Pons (tissue), 1 donor: ENCODE measurements at regions not wholly inside any gene's neighbourhood (a gene's known extent, or its start where the extent isn't known, plus 50 kb on each side); places are given as distances from the start of the nearest gene placed in this dataset.

Experiments used
- DNase-seq: peaks from one replicate; pipeline ENCODE4 v3.0.0-alpha.2; 2016; ENCODE audit warnings: low spot score

DNA sequence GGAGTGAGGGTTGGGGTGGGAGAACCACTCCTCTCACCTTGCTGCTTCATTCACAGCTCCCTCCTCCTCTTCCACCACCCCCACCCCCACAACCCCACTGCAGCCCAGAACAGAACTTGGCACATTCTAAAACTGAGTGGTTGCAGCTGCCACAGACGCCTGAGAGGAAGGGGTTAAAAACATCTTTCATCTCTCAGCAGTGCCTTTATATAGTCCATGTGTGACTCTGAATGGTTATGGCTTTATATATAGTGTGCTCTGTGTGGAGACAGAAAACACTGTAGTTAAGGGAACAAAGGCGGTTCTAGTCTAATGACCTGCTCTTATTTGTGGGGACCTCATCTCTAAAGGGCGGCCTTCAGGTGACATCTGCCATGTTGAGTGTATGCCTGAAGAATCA, 144.8 kb downstream of the BCOR start:
- DNase-seq, result no peak

DNA sequence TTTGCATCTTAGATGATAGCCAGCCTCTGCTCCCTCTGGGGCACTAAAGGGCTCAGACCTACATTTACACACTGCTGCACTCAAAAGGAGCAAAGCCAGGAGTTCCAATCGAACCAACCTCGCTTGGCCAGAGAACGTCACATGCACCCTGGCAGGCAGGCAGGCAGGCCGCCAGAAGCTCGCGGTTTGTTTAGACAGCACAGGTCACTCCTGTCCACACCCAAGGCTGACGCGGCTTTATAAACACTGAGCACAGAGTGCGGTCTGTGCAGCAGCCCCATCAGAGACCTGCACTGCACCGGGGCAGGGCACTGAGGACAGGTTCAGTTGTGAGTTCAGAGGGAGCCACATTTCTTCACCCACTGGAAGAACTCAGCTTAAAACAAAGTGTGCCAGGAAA, 143.9 kb downstream of the BCOR start:
- DNase-seq, result no peak

DNA sequence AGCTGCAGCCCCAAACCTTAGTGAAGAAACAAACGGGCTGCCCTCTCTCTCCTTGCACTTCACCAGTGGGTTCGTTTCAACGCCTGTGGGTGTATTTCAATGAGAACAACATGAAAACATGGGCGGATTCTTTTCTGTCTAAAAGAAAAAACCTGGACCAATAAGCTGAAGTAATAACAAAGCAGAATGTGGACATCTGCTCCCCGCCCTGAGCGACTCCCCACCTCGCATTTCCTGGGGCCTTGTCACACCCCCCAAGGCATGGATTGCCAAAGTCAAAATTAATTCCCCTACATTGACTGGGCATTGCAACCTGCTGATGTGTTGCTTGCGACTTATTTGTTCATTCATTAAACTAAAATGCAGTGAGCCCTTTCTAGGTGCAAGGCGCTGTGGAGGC, 142.9 kb downstream of the BCOR start:
- no peak for DNase-seq

DNA sequence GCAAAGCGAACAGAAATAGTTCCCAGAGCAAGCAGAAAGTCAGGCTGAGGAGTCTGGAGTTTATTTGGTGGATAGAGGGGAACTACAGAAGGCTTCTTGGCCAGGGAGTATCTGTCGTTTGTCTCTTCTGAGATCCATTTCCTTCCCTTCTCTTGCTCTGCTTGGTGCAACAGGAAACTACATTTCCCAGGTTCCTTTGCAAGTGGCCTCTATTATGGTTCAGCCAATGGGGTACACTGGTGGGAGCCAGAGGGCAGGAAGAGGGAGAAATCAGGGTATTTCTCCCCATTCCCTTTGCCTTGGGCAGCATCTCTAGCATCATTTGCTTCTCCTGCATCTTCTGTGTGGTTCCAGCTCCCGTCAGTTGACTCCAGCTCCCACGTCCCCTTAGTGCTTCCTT, 142.1 kb downstream of the BCOR start:
- no peak for DNase-seq

DNA sequence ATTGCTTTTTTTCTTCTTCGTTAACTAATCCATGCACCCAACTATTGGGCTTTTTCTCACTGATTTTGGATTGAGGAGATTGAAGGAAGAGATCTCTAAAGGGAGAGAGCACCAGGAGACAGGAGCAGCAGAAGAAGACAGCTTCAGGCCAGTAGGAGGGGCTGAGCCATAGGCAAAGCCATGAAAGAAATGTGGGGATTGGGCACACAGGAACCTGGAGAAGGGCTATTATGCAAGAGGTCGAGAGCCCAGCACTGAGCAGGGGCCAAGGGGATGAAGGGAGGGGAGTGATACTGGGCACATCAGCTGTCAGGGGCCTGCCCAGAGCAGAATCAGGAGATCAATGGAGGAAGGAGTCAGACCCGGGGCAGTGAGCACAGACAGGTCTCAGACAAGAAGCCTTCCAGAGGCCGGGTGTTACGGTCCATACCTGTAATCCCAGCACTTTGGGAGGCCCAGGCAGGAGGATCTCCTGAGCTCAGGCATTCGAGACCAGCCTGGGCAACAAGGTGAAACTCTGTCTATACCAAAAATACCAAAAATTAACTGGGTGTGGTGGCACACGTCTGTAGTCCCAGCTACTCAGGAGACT, 140.9 kb downstream of the BCOR start:
- DNase-seq, result no peak

DNA sequence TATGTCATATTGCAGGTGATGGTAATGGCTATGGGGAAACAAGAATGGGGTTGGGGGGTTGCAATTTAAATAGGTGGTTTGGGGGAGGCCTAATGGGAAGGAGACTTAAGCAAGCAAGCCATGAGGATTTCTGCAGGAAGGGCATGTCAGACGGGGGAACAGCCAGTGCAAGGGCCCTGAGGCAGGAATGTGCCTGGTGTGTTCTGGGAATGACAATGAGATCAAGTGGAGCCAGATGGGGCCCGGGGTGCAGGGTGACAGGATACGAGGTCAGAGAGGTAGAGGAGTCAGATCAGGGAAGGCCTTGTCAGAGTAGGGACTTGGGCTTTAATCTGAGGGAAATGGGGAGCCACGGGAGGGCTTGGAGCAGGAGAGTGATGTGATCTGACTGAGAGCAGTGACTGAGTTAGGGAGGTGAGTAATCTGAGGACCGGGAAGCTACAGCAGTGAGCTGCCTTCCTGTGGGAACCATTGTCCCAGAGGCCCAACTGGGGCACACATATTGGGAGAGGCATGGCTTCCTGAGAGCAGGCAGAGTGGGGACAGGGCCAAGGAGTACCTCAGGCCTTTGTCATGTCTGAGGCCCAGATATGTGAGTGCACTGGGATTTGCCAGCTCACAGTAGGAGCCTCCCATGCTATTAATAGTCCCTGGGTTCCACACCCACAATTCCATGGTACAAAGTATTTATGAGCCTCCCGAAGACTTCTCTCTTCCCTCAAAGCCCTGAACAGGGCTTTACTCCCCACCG, 139.8 kb downstream of the BCOR start:
- DNase-seq, result no peak

DNA sequence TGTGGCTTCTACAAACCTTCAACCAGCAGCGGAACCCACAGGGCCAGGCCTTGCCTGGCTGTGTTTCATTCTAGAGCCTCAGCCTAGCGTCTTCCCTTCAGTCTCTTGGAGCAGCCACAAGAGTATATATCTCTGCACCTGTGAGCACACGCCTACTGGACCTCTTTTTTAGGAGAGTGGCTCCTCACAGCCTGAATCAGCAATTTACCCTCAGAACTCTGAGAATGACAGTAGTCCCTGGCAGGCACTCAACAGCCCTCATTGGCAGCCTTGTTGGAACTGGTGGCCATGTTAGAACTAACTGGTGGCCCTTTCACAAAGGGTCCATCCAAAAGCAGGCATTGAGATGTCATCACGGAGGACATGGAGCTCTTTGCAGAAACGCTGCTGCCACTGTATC, 138.9 kb downstream of the BCOR start:
- no peak for DNase-seq

DNA sequence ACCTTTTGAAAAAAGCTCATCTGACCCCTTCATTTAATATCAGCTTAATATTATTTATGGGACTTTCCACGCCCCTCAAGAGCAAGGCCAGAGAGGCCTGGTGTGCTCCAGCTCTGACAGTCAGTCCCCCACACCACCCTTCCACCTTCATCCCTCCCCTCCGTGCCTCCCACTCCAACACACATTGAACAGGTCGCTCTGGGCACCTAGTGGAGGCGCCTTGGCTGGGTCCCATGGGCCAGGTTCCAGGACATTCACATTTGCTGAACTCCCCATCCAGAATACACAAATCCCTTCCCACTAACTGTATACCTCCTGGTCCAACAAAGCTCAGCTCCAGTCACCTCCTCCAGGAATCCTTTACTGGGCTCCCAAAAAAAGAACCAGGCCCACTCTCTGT, 137.5 kb downstream of the BCOR start:
- no peak for DNase-seq

DNA sequence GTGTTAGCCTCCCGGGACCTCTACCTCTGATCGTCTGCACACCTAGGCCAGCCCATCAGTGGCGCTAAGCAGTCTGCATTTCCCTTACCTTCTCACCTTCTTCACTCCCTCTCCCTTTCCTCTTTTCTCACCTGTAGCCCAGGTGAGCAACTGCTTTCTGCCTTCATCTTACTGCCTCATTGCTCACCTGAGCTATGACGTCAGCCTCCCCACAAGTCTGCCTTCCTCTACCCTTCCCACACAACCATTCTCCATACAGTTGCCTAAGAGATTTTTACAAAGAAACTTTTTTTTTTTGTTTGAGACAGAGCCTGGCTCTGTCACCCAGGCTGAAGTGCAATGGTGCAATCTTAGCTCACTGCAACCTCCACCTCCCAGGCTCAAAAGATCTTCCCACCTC, 136.3 kb downstream of the BCOR start:
- no peak for DNase-seq

DNA sequence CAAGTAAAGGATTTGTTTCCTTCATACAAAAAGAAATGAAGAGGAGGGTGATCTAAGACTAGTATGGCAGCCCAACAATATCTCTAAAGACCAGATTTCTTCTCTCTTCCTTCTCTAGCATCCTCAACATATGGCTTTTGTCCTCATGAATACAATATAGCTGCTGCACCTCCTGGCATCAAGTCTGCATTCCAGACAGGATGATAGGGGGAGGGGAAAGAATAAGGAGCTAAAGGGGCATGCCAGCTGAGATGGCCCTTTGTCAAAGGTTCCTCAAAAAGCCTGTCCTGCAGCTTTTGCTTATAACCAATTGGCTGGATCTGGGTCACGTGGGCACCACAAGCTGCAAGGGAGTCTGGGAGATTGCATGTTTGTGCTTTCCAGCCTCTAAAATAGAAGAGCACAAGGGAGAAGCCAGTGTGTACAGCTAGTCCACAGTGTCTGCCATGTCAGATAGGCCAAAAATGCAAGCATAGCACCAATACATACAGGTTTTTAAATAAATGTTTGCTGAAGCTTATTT, 132.6 kb downstream of the BCOR start:
- DNase-seq, result no peak

DNA sequence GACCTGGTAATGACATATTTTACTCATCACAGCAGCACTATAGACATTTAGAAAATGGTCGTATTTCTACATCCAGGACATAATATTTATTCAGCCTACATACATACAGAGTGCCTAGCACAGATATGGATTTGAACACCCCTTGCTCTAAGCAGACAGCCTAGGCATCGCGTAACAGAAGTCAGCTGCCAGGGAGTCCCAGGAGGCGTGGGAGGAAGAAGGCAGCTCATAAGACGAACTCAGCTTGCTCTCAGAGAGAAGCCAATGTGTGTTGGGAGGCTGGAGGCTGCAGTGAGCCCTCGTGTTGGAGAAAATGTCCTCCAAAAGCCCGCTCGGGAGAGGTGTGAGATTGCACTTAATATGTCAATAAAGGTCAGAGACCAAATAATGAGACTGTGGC, 131.6 kb downstream of the BCOR start:
- DNase-seq, result no peak

DNA sequence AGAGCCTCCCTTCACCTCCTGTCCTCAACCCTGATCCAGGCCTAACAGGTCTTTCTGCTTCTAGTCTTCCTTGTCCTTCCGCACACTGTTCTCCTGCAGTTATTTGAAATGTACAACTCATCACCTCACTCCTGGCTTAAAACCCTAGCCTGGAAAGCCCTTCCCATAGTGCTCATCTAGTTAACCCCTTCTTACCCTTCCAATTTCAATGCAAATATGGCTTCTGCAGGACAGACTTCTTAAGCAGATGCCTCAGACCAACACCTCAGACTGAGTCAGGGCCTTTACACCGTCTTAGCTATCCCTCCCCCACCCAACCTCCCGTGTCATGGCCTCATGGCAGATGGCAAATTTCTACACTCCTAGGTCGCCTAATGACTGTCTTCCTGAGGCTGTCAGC, 130.4 kb downstream of the BCOR start:
- no peak for DNase-seq

DNA sequence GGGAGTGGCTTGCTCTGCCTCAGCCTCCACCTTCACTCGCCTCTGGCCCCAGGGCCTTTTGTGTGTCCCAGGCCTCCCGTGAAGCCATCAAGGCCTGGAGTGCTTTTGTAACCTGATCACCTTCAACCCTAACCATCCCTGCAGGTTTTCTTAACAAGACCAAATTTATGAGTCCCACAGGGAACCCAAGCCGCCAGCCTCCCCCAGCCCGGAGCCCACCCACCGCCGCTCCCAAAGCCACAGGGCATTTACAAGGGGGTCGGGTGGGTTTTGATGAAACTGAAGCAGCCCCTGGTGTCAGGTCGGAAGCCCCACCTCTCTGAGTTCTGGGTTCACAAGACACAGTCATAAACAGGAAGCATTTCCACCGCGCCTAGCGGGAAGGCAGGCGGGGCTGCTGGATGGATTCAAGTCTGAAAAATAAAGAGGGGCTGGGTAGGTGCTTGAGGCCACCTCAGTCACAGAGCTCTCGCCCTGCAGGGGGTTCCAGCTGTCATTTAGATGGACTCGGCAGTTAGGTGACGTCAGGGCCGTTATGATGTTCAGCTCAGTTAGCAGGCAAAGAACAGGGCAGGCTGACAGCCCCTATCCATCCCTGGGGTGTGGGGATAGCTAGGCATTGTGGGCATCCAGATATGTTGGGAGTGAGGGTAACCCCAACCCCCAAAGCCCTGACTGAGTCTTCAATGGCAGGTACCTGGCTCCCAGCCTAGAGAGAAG, 128.5 kb downstream of the BCOR start:
- no peak for DNase-seq

DNA sequence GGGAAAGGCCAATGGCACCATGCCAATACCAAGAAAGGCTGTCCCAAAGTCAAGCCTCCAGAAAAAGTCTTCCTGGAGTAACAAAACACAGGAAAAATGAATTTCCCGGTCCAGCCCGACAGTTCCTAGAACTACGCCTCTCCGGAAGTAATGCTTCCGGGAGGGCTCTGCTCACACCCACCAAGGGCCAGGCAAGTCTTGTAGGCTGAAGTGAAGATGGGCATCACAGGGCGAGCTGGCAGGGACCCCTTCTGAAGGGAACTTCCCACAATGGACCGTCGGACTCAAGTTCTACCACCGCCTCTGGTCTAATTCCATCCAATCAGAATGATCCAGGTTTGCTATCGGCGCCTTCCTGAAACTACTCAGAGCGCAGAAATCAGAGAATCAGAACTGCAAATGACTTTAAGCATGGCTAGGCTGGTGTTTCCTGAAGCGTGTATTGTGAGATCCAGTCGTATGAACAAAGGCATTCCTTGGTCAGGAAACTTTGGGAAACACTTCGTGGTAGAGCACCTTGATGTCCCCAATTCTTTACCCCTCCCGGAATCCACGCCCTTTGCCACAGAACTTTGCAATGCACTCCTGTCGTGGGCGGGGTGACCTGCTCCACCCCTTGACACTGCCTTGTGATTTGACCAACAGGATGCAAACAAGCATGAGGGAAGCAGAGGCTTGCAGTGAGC, 127.8 kb downstream of the BCOR start:
- DNase-seq, result no peak

DNA sequence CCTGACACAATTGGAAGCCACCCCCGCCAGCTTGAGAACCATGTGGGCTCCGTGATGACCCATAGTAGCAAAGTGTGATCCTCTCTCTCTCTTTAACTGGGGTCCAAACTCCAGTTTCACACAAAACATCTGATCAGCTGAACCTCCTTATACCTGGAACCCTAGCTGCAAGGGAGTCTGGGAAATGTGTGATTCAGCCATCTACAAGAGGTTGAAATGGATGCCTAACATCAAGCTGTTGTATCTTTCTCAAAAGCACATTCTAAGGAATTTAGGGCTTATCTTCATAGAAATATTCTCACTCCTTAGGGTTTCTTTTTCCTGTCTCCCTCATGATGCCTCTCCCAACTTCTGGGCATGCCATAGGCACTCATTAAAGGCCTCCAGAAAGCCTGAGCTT, 126.0 kb downstream of the BCOR start:
- no peak for DNase-seq

DNA sequence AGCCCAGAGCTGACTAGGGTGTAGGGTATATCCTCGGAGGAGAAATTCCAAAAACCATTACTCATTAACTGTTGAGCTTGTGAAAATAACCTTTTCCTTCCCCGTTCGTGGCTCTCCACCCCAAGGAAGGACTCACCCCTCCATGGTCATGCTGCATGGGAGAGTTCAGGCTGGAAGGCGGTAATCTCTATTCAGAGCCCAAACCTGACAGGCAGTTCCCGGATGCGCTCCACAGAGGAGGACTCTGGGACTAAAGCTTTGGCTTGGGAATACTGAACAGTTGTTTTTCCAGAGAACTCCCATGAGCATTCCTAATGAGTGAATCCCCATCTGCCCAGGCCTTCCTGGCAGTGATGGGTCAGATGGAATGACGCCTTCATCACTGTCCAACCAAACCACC, 125.4 kb downstream of the BCOR start:
- no peak for DNase-seq

DNA sequence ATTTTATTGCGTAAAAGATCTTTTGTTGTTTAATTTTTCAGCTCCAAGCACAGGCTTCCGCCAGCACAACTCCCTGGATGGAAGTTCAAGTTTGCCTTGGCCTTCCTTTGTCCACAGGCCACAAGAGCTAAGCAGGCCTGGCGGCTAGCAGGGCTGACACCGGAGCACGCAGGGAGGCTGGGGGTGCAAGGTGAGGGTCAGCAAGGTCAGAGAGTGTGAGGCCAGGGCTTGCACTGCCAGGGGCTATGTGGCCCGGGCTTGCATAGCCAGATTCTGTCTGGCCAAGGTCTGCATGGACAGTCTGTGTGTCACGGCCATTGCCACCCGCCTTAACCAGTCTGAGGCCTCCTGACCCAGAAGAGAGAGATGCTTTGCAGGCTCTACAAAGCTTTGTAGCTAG, 123.9 kb downstream of the BCOR start:
- DNase-seq, result no peak

DNA sequence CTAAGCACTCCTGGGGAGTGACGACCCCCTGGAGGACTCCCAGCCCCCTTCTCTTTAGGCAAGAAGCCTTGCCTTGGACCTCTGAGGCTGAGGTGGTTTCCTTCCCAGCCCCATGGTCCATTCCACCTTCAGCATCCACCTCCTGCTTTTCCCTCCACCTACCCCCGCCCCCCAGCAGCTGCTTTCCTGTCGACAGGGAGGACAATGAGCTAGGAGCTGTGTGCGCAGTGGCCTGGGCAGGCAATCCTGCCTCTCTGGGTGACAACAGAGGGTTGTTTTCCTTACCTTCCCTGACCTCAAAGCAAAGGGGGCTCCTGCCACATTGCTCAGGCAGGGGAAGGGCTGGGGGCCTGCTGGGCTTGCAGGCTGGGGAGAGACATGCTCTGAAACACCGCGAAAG, 123.5 kb downstream of the BCOR start:
- no peak for DNase-seq

DNA sequence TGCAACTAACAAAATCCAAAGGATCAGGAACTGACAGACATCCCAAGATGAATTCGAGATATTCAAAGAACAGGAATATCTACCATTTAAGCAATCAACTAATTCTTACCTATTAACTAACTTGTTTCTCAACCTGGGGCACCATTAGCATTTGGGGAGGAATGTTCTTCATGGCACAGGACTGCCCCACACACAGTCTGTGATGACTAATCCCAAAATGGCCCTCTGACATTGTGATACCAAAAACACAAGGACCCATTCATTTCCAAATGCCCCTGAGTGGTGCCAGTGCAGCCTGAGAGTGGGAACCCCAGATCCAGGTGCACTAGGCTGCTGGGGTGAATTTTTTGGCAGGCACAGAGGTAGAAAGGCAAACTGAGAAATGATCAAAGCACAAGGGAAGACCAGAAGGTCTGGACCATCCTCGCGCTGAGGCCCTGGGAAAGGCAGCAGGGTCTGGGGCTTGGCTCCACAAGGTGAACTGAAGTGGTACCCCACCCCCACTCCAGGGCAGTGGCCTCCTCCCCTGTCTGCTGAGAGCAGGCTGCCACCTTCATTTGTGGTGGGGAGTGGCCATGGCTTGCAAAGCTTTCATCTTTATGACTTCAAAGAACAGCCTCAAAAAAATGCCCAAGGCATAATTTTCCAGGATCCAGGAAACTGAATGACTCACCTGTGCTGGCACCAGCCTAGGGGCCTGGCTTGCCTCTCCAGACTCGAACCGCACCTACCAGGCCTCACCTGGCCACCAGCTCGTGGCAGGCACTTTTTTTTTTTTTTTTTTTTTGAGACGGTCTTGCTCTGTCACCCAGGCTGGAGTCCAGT, 122.4 kb downstream of the BCOR start:
- no peak for DNase-seq

DNA sequence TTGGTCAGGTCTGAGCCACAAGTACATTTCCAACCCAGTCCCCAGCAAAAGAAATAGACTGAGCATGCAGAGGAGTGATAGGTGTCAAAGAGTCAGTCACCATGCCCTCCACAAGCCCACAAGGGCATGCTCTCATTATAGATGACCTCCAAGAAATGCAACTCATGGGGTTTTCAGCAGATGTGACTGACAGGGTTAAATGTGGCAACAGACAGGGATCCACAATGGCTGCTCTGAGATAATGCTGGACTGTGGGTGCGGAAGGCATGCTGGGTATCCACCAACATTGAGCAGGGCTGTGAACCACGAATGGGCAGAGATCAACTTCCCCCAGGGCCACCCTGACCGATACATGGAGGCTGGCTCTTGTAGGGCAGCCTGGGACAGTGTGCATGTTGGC, 115.8 kb downstream of the BCOR start:
- DNase-seq, result no peak

DNA sequence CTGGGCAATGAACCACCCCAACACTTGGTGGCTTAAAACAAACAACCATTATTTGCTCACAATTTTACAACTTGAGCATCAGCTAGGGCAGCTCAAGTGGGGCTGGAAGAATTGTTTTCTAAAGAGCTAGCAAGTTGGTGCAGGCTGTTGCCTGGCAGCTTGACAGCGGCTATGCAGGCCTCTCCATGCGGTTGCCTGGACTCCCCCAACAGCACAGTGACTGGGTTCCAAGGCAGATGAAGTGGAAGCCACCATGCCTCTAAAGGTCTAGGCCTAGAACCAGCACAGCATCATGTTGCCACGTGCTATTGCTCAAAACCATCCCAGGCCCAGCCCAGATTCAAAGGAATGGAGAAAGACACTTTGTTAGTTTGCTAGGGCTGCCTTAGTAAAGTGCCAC, 114.8 kb downstream of the BCOR start:
- DNase-seq, result peak; percentile 3

DNA sequence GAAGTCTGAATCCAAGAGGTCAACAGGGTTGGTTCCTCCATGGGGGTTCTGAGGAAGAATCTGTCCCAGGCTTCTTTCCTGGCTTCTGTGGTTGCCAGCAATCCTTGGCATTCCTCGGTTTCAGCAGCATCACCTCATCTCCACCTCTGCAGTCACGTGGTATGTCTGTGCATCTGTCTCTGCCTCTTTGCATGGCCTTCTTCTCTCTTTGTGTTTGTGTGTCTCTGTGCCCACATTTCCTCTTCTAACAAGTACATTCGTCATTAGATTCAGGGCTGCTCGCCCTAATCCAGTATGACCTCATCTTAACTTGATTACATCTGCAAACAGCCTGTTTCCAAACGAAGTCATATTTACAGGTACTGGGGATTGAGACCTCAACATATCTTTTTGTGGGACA, 114.0 kb downstream of the BCOR start:
- DNase-seq, result no peak
